Amniotic epithelial cell (primary cell): ENCODE measurements at regions not wholly inside any gene's neighbourhood (a gene's known extent, or its start where the extent isn't known, plus 50 kb on each side); places are given as distances from the start of the nearest gene placed in this dataset.

ENCODE experiments used
- DNase-seq: peaks from one replicate; pipeline ENCODE4 v3.0.0-alpha.2; 2010; ENCODE audit warnings: low read depth

- DNase-seq: peak; percentile 2
Observed at GRCh38 chr3:151024339-151024738, 51.8 kb upstream of the CLRN1 start.

DNA sequence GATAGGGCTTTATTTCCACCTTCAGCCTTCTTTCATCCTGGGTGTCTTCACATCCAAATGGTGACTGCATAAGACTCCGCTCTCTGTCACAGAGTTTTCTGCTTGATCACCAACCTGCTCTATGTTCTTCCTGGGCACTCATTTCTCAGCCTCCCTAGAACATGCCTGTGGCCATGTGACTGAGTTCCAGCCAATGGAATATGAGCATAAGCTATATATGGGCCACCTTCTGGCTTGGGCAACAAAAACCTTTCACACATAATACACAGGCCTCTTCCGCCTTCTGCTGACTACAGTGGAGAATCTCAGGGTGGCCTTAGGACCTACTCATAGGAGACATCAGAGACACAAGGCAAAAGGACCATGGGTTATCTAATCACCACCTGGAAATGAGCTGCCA, 51.2 kb upstream of the MED12L start:
- DNase-seq: no peak

DNA sequence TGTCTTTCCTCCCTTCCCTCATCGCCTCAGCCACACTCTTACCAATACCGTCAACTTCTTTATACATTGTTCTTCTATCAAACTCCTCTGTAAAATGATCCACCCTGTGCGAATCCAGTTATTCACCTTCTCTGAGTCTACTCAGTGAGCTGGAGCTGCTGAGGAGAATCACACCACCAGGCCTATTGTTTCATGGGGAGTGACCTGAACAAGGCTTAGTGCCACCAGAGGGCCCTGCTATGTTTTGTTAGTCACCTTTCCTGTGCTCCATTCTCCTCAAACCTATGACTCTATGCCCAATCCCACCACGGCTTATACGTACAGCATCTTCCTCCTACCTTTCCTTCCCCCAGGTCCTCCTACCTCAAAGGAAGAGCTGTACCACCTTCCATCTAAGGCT, 50.4 kb upstream of the MED12L start:
- no peak for DNase-seq
